ENCODE measurements at regions not wholly inside any gene's neighbourhood (a gene's known extent, or its start where the extent isn't known, plus 50 kb on each side); places are given as distances from the start of the nearest gene placed in this dataset.

GRCh38 chr20:6580486-6580885, 187.0 kb upstream of the BMP2 start:
- TF ChIP-seq CTCF (IDR thresholded peaks at IDR 0.05) = no peak
- no peak for TF ChIP-seq POLR2A (IDR thresholded peaks at IDR 0.05)
